Natural killer cell treated with Interleukin-12 subunit alpha and Interleukin-12 subunit beta and Interleukin-15 and Interleukin-18, amount 100 ng/mL, for 72 hours (primary cell): ENCODE measurements at regions not wholly inside any gene's neighbourhood (a gene's known extent, or its start where the extent isn't known, plus 50 kb on each side); places are given as distances from the start of the nearest gene placed in this dataset.

Experiments
- ATAC-seq, 2 donors: fragments of 150-1000 bp; cut with Tn5 transposase in 1 of 2; sonication (Bioruptor Pico), chemical (Tn5 transposase) in 1 of 2; 2 replicates each; pipeline ENCODE4 v1.10.0; 2021
- DNase-seq: peaks from one replicate; pipeline ENCODE4 v3.0.0; 2022; ENCODE audit warnings: low spot score
- H3K27ac Mint-ChIP-seq, 2 donors: 1 replicate in 1 of 2; 2 replicates in 1 of 2; pipeline ENCODE4 v1.8.0; 2022; ENCODE audit warnings: mixed read lengths in 2 of 2, mild to moderate bottlenecking in 1 of 2, moderate library complexity in 1 of 2
- H3K27me3 Mint-ChIP-seq, 2 donors: 1 replicate in 1 of 2; 2 replicates in 1 of 2; pipeline ENCODE4 v1.8.0; 2022; ENCODE audit warnings: mixed read lengths in 2 of 2
- H3K36me3 Mint-ChIP-seq: one replicate; pipeline ENCODE4 v1.8.0; 2022; ENCODE audit warnings: mixed read lengths
- H3K4me1 Mint-ChIP-seq, 2 donors: 1 replicate in 1 of 2; 2 replicates in 1 of 2; pipeline ENCODE4 v1.8.0; 2022; ENCODE audit warnings: low read depth in 2 of 2, mixed read lengths in 2 of 2, mild to moderate bottlenecking in 1 of 2
- H3K4me3 Mint-ChIP-seq: one replicate; pipeline ENCODE4 v1.8.0; 2022; ENCODE audit warnings: mixed read lengths
- H3K9me3 Mint-ChIP-seq: 2 replicates; pipeline ENCODE4 v1.8.0; 2022; ENCODE audit warnings: mixed read lengths

GRCh38 chr22:48241658-48242057 is 1479.2 kb downstream of the TBC1D22A start:
- Mint-ChIP-seq H3K9me3 (no peaks in the 10 kb centered on the region), H3K4me3 (peak overlapping the region; percentile 38), H3K27me3 (peaks cover 19 to 30% of the 10 kb centered on the region in 2 donors), H3K27ac (no peak overlapping the region), H3K36me3 (no peaks in the 10 kb centered on the region), H3K4me1 (peaks cover 48 to 55% of the 10 kb centered on the region in 2 donors)
- ATAC-seq, result no peak
- no peak for DNase-seq

DNA sequence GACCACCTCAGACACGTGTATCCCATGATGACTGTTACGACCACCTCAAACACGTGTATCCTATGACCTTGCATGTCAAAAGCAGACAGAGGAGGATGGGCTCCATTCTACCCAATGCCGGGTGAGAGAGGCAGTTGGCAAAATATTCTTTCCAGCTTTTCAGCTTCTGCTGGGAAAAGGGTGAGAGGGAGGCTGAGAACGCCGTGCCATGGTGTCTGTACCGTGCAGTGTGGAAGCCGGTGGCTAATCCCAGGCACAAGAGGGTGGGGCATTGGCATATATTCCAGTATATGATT is 1478.4 kb downstream of the TBC1D22A start:
- H3K4me3 Mint-ChIP-seq, result no peak overlapping the region
- H3K9me3 Mint-ChIP-seq, result no peaks in the 10 kb centered on the region
- ATAC-seq (no peak), DNase-seq (no peak)
- no peaks in the 10 kb centered on the region for H3K36me3 Mint-ChIP-seq
- H3K4me1 Mint-ChIP-seq, result peaks cover 44 to 50% of the 10 kb centered on the region in 2 donors
- H3K27me3 Mint-ChIP-seq, result peaks cover 14 to 27% of the 10 kb centered on the region in 2 donors
- H3K27ac Mint-ChIP-seq, result no peak overlapping the region

DNA sequence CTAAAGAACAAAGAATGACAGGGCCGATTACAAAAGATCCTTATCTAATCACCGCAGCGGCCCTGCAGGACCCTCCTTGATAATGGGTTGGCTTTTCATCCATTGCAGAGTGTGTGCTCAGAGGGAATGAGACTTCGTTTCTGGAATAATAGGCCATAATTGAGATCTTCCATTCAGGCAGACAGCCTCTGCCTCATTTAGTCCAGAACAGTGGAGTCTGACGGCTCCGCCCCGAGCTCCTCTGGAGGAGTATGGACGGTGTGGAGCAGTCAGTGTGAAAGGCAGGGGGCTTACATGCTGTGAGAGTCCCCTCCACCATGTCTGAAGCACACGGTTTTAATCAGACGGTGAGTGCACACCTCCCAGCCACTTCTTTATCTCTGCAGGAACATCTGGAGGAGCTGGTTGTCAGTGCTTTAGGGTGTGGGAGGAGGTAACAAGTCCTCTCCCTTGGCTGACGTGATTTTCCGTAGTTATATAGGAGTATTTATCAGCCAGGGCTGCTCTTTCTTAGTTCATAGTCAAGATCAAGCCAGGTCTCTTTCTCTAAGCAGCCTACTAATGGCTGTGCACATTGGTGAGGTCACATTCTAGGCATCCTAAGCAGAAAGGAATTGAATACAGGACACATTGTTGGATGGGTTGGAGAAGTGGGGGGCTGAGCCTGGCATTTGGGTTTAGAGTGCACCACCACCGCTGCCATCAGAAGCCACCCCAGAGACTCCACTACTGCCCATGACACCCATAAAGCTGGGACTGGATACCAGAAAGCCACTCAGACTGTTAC is 1477.9 kb downstream of the TBC1D22A start:
- ATAC-seq, result no peak
- H3K27me3 Mint-ChIP-seq, result peaks cover 17 to 27% of the 10 kb centered on the region in 2 donors
- no peaks in the 10 kb centered on the region for H3K36me3 Mint-ChIP-seq
- H3K9me3 Mint-ChIP-seq, result no peaks in the 10 kb centered on the region
- H3K4me3 Mint-ChIP-seq, result no peak overlapping the region
- H3K4me1 Mint-ChIP-seq, result peaks cover 41 to 47% of the 10 kb centered on the region in 2 donors
- no peak for DNase-seq
- no peak overlapping the region for H3K27ac Mint-ChIP-seq

DNA sequence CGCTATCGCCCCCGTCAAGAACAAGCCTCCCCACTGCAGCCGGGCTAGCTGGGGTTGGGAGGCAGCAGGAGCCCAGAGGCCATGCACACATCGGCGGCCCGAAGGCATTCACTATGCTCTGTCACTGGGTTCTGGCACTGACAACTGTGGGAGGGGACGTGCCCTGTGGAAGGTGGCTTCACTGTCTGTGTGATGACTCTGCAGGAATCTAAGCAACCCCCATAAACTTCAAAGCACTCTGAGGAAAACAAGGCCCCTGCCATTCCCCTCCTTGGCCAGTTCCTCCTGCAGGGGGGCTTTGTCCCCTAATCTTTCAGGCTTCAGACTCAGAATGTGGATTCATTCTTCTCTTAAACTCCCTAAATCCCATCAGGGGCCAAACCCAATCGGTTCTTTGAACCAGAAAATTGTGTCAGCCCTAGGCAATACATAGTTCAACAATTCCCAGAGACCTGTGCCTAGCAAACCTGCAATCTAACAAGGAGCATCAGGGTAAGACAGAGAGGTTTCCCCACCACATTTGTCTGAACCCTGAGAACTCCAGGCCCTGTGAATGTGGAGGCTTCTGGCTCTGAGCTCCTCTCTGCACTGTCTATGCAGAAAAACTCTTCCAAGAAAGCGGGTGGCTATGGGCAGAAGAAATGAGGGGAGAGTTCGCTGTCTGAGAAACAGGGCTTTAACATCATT is 1477.2 kb downstream of the TBC1D22A start:
- no peaks in the 10 kb centered on the region for H3K9me3 Mint-ChIP-seq
- no peaks in the 10 kb centered on the region for H3K36me3 Mint-ChIP-seq
- peaks cover 22 to 32% of the 10 kb centered on the region in 2 donors for H3K27me3 Mint-ChIP-seq
- no peak for DNase-seq
- ATAC-seq, result no peak
- no peak overlapping the region for H3K4me3 Mint-ChIP-seq
- H3K27ac Mint-ChIP-seq, result no peak overlapping the region
- H3K4me1 Mint-ChIP-seq, result peaks cover 35 to 41% of the 10 kb centered on the region in 2 donors

- no peak for DNase-seq
- no peak for ATAC-seq
- H3K4me3 Mint-ChIP-seq, result no peak overlapping the region
- peaks cover 21 to 30% of the 10 kb centered on the region in 2 donors for H3K27me3 Mint-ChIP-seq
- peaks cover under 1% of the 10 kb centered on the region for H3K36me3 Mint-ChIP-seq
- peaks cover under 1% of the 10 kb centered on the region for H3K9me3 Mint-ChIP-seq
- H3K4me1 Mint-ChIP-seq, result peaks cover 34 to 37% of the 10 kb centered on the region in 2 donors
- H3K27ac Mint-ChIP-seq, result no peak overlapping the region
Measured at GRCh38 chr22:48238966-48239365, 1476.5 kb downstream of the TBC1D22A start.

DNA sequence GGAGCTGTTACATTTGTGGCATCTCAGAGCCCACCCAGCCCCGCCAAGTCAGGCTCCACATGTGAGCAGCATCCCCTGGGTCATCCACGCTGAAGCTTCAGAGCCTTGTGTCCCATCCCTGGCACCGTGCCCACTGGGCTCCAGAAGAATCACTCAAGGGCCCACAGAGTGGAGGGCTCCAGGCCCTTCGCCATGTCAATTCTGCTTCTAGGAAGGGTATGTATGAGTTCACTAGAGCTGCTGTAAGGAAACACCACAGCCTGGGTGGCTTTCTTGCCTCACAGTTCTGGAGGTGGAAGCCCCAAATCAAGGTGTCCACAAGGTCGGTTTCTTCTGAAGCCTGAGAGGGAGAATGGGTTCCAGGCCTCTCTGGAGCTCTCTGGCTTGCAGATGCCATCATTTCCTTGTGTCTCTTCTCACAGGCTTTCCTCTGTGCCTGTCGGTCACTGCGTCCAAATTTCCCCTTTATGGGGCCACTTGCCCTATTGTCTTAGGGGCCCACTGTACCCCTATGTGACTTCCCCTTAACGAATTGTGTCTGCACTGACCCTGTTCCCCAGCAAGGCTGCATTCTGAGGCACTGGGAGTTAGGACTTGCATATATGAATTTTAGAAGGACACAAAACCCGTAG is 1476.0 kb downstream of the TBC1D22A start:
- Mint-ChIP-seq H3K4me1 (peaks cover 29 to 32% of the 10 kb centered on the region in 2 donors), H3K27ac (no peak overlapping the region)
- no peak for ATAC-seq

GRCh38 chr22:48237466-48238283 is 1475.2 kb downstream of the TBC1D22A start:
- Mint-ChIP-seq H3K27ac (no peak overlapping the region), H3K36me3 (peaks cover 10% of the 10 kb centered on the region), H3K27me3 (peaks cover 16 to 31% of the 10 kb centered on the region in 2 donors), H3K4me1 (peaks cover 28 to 29% of the 10 kb centered on the region in 2 donors), H3K4me3 (no peak overlapping the region), H3K9me3 (peaks cover 5% of the 10 kb centered on the region)
- DNase-seq (no peak), ATAC-seq (peak in 1 of 2 donors; percentile 64)

More for the DNA sequence above, 1476.0 kb downstream of the TBC1D22A start:
- Mint-ChIP-seq H3K4me3 (no peak overlapping the region), H3K36me3 (peaks cover 6% of the 10 kb centered on the region), H3K27me3 (peaks cover 15 to 31% of the 10 kb centered on the region in 2 donors), H3K9me3 (peaks cover 5% of the 10 kb centered on the region)
- no peak for DNase-seq

GRCh38 chr22:48236261-48236660 is 1473.8 kb downstream of the TBC1D22A start:
- Mint-ChIP-seq H3K36me3 (peaks cover 20% of the 10 kb centered on the region), H3K9me3 (peaks cover 5% of the 10 kb centered on the region), H3K4me3 (no peak overlapping the region), H3K27me3 (peaks cover 22 to 32% of the 10 kb centered on the region in 2 donors), H3K27ac (no peak overlapping the region), H3K4me1 (peaks cover 20 to 23% of the 10 kb centered on the region in 2 donors)
- DNase-seq, result no peak
- no peak for ATAC-seq

- Mint-ChIP-seq H3K27ac (peak overlapping the region in 1 of 2 donors; percentile 40), H3K4me3 (no peak overlapping the region), H3K9me3 (peaks cover 5% of the 10 kb centered on the region), H3K36me3 (peaks cover 20% of the 10 kb centered on the region), H3K4me1 (peaks cover 16 to 19% of the 10 kb centered on the region in 2 donors), H3K27me3 (peaks cover 22 to 31% of the 10 kb centered on the region in 2 donors)
- ATAC-seq, result no peak
- no peak for DNase-seq
Measured at GRCh38 chr22:48235744-48236143, 1473.3 kb downstream of the TBC1D22A start.

DNA sequence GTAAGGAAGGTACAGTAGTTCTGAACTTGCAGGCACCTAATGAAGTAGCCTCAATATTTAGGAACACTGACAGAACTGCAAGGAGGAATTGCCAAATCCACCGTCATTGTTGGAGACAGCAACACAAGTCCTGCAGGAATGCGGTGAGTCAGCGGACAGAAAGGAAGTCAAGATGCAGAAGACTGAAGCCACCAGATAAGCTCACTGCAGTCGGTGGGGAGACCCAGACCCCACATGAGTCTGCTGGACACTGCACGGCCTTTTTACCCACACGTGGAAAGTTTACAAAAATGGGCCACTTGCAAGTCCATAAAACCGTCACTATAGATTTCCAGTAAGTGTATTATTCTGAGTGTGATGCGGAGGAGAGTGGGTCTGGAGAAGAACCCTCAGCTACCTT is 1471.6 kb downstream of the TBC1D22A start:
- Mint-ChIP-seq H3K36me3 (peaks cover 20% of the 10 kb centered on the region), H3K9me3 (peaks cover 5% of the 10 kb centered on the region), H3K4me1 (peaks cover 0 to 1% of the 10 kb centered on the region in 2 donors), H3K4me3 (no peak overlapping the region), H3K27me3 (peaks cover 16 to 25% of the 10 kb centered on the region in 2 donors), H3K27ac (no peak overlapping the region)
- ATAC-seq (no peak), DNase-seq (no peak)

DNA sequence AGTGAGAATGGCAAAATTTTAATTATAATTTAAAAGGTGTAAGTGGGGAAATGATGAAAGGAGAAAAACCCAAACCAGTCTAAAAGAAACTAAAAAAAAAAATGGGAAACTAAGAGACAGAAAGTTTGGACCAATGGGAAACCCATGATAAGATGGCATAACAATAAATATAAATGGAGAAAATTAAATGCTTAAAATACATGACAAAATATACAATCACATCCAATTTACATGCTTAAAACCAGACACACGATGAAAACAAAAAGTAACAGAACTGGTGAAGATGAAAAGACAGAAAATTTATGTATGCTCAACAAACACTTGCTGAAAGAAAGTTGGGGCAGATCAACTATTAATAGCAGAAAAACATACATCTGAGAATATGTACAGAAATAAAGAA is 1471.1 kb downstream of the TBC1D22A start:
- DNase-seq (no peak), ATAC-seq (no peak)
- peaks cover 5% of the 10 kb centered on the region for H3K9me3 Mint-ChIP-seq

DNA sequence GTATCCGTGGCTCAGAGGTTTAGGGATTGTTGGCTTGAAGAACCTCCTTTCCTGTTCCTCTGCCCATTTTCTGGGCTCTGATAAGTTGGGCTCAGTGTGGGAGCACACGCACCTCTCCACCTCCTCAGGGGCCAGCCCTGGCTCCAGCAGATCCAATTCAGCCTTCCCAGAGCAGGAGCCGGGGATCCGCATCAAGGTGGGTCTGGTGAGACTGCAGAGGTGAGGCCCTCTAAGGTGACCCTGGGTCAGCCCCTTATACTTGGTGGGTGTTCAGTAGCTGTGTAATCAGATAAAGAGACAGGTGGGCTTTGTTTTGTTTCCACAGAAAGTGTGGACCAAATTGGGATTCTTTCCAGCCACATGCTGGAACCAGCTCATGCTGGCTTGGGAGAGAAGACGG is 1466.0 kb downstream of the TBC1D22A start:
- Mint-ChIP-seq H3K27me3 (peaks cover 13 to 27% of the 10 kb centered on the region in 2 donors), H3K36me3 (peaks cover 14% of the 10 kb centered on the region), H3K4me1 (peaks cover 0 to 2% of the 10 kb centered on the region in 2 donors), H3K9me3 (no peaks in the 10 kb centered on the region), H3K4me3 (no peak overlapping the region), H3K27ac (no peak overlapping the region)
- ATAC-seq (no peak), DNase-seq (no peak)

More for the DNA sequence above, 1471.1 kb downstream of the TBC1D22A start:
- H3K27ac Mint-ChIP-seq, result no peak overlapping the region
- no peak overlapping the region for H3K4me3 Mint-ChIP-seq
- H3K27me3 Mint-ChIP-seq, result peaks cover 16 to 29% of the 10 kb centered on the region in 2 donors
- H3K4me1 Mint-ChIP-seq, result no peaks in the 10 kb centered on the region
- H3K36me3 Mint-ChIP-seq, result peaks cover 20% of the 10 kb centered on the region

DNA sequence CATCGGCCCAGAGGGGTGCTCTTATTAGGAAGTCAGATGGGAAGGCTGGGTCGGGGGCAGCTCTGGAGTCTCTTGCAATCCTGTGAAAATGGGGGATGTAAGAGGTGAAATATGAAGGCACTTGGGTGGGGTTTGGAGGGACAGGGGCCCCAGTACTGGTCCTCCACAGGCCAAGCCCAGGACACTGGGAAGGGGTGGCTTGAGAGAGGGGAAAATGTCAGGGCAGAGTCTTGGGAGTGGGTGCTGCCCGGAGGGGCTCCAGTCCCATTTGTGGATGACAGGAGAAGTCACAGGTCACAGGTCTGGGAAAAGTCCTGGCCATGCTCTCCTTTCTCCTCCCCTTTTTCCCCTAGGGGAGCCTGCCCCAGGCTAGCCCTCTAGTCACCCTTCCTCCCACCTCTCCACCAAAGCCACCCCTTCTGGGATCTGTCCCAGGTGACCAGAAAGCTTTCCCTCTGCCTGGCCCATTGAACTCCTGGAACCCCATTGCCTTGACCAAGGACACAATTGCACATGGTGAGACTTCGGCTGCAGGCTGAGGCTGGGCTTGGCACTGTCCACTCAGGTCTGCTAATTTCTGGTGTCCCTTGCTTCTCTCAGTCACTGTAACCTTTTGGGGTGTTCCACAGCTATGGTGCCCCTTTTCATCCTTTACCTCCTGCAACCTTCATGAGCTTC is 1465.0 kb downstream of the TBC1D22A start:
- peaks cover 0 to 2% of the 10 kb centered on the region in 2 donors for H3K4me1 Mint-ChIP-seq
- peaks cover 10 to 27% of the 10 kb centered on the region in 2 donors for H3K27me3 Mint-ChIP-seq
- no peak overlapping the region for H3K4me3 Mint-ChIP-seq
- no peaks in the 10 kb centered on the region for H3K9me3 Mint-ChIP-seq
- peak; percentile 9 to 17 for ATAC-seq
- H3K27ac Mint-ChIP-seq, result no peak overlapping the region
- DNase-seq, result no peak
- peaks cover 7% of the 10 kb centered on the region for H3K36me3 Mint-ChIP-seq
